Skin epidermis (tissue), 12 donors: ENCODE measurements at regions not wholly inside any gene's neighbourhood (a gene's known extent, or its start where the extent isn't known, plus 50 kb on each side); places are given as distances from the start of the nearest gene placed in this dataset.
A peak's percentile ranks its signal among the peaks of the same experiment; 100 is the strongest.

Experiments
- H3K27ac ChIP-seq, 21 experiments: fragments of 200-600 bp; sonication (generic) in 11 of 21; one replicate each; pipeline ENCODE4 v1.5.0; 2020; ENCODE audit warnings: mild to moderate bottlenecking in 3 of 21, inconsistent platforms in 2 of 21, moderate library complexity in 2 of 21
- H3K4me3 ChIP-seq, 7 experiments: fragments of 200-600 bp; sonication (generic) in 2 of 7; one replicate each; pipeline ENCODE4 v1.5.0; 2020; ENCODE audit warnings: inconsistent platforms in 2 of 7, mild to moderate bottlenecking in 2 of 7, moderate library complexity in 1 of 7

DNA sequence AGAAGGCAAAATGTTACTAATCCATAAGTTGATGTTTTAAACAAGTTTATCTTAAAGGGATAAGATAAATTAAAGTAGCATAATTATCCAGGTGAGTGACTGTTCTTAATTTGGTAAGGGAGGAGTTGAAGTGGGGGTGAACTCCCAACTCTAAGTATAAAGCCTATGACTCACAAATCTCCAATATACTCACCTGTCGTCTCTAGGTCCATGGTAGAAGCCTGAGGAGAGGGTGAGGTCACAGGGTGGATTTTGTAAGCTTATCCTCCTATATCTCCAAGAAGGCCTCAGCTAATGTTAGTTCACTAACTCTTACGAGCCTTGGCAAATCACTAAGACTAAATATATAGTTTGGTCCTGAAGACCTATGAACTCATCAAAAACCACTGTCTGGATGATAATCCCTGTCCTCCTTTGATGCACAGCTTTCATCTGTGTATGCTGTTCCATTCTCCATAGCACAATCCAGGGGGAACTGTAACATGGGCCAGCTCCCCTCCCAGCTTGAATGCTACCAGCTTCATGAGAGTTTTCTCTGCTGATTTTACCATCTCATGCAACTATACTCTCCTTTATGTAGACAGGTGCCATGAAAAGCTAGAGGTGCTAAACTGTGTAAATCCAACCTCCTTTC lies 158.7 kb downstream of the BTC start:
- no peak overlapping the region for H3K27ac ChIP-seq
- H3K4me3 ChIP-seq: no peak overlapping the region

DNA sequence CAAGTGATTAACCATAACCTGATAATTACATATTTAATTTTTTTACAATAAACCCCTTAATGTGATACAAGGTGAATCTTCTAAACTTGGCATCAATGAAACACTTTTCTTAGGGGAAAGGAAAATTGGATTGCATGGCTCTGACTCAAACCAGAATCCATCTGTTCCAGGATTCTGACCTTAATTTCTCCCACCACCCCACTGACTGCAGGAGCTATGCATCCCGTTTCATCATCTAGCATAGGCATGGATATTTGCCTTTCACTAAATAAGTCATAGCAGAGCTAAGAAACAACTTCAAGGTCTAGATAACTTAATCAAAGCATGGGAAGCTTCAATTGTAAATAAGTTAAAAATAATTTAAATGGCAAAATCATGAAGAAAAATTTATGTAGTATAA lies 156.3 kb downstream of the BTC start:
- Histone ChIP-seq H3K27ac (no peak overlapping the region), H3K4me3 (no peak overlapping the region)

- no peak overlapping the region for H3K27ac ChIP-seq
- no peak overlapping the region for H3K4me3 ChIP-seq
Measured at GRCh38 chr4:74638689-74639088, 155.6 kb downstream of the BTC start.

DNA sequence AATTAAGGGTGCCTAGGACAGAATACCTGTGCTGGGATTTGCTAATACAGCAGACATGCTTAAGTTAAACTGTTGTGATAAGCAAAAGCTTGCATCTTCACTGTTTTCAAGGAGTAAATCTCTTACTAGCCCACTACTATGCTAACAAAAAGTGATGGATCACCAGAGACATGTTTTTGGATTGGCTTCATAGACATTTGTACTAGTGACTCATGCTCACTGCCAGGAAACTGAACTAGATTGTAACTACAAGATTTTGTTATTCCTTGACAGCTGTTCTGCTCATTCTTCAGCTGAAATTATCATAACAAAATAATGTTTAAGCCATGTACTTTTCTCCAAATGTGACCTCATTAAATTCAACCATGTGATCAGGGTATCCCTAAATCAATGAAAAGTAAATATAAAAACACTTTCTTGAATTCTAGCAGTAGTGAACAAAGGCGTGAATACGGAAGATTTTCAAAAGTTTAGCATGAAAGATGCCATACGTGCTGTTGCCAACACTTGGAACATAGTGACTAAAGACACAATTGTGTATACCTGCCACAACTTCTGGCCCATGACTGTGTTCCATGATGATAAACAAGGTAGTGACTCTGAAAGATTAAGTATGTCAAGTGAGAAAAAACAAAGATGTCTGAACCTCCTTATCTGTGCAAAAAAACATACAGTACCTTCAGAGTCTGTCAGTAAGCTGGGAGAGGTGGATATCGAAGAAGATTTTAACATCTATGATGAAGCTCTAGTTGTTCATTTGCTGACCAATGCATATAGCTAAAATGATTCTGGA lies 154.0 kb downstream of the BTC start:
- H3K4me3 ChIP-seq: no peak overlapping the region
- H3K27ac ChIP-seq: no peak overlapping the region

- Histone ChIP-seq H3K4me3 (no peak overlapping the region), H3K27ac (no peak overlapping the region)
Measured at GRCh38 chr4:74642006-74642405, 152.3 kb downstream of the BTC start.

DNA sequence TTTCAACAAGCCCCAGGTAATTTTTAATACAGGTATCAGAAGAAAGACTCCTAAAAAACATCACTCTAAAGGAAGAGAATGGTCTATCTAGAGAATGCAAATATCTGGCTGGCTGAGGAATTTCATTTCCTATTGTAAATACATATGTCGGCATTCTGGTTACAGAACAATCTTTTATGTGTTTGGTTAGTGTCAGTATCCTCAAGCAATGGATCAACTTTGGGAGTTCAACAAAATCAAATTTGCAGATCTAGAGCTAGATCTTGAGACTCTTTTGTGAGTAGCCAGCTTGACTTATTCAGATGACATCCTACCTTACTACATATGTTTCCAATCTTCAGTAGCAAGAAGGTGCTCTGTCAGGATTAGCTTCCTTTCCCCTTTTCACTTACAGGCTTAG lies 145.1 kb downstream of the BTC start:
- Histone ChIP-seq H3K27ac (no peak overlapping the region), H3K4me3 (no peak overlapping the region)

- no peak overlapping the region for H3K27ac ChIP-seq
Measured at GRCh38 chr4:74651198-74651597, 143.1 kb downstream of the BTC start.

GRCh38 chr4:74653331-74654229 lies 140.7 kb downstream of the BTC start:
- H3K4me3 ChIP-seq: no peak overlapping the region
- H3K27ac ChIP-seq: no peak overlapping the region

More at GRCh38 chr4:74651198-74651597, 143.1 kb downstream of the BTC start:
- H3K4me3 ChIP-seq: no peak overlapping the region

DNA sequence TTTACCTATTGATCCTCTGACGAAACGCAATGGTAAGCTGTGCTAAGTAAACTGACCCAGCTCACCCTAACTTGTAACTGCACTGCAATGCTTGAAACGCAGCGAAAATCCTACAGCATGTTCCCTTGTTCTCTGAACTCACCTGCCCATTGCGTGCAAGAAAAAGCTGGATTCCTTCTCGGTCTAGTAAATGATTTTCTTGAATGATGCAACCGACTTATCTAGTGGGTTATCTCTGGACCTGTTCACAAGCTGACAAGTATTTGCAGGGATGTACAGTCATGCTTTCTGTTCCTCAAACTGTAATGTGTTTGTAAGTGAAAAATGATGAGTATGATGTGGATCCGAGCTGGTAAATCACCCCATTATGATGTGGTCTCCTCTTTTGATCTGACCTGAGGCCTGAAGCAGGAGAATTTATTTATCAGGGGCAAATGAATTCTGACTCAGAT lies 140.1 kb downstream of the BTC start:
- Histone ChIP-seq H3K27ac (no peak overlapping the region), H3K4me3 (no peak overlapping the region)

GRCh38 chr4:74656596-74656995 lies 137.7 kb downstream of the BTC start:
- H3K4me3 ChIP-seq: no peak overlapping the region
- no peak overlapping the region for H3K27ac ChIP-seq

DNA sequence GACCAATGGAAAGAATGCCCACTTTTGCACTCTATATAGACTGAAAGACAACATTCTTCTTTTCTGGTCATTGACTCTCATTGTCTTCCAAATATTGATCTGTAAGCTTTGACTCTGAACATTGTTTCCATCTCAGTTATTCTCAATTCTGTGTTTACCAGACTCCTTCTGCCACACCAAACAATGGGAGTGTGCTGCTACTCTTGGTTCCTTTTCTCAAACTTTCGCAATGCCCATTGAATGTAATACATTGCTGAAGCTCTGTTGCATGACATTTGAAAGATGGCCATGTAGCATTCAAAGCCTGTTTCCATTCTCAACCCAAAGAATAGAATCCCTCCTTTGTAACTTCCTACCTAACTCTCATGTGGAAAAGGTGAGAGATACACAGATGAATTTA lies 136.2 kb downstream of the BTC start:
- Histone ChIP-seq H3K27ac (no peak overlapping the region), H3K4me3 (no peak overlapping the region)

DNA sequence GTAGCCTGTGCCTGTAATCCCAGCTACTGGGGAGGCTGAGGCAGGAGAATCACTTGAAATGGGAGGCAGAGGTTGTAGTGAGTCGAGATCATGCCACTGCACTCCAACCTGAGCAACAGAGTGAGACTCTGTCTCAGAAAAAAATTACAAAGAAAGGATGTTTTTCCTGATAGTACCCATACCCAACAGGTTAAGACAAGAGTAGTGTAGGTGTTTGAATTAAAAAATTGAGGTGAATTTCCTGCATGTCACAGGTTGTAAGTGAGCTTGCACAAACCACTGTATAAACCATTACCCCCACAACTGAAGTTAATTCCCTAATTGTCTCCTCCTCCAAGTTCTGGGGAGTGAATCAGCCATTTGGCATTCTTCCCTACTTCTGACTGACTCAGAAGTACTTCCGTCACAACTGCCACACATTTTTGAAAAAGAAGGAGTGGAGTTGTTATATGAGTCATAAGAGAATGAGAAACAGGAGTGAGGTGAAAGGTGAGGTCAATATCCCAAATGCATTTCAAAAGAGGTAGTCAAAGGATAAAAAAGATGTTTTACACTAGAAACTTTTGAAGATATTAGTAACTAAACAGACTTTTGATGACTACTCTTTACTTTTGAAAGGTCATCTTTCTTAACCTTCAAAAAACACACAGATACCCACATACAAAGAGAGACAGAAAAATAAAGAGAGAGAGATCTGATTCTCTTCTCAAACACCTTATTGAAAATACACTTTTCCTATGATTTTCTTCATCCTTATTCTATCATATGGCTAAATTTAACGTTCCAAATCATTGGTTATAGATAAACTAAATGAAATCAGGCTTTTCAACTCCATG lies 134.5 kb downstream of the BTC start:
- Histone ChIP-seq H3K4me3 (no peak overlapping the region), H3K27ac (peak overlapping the region in 4 of 21 experiments; percentile 4 to 49 (median 32))

DNA sequence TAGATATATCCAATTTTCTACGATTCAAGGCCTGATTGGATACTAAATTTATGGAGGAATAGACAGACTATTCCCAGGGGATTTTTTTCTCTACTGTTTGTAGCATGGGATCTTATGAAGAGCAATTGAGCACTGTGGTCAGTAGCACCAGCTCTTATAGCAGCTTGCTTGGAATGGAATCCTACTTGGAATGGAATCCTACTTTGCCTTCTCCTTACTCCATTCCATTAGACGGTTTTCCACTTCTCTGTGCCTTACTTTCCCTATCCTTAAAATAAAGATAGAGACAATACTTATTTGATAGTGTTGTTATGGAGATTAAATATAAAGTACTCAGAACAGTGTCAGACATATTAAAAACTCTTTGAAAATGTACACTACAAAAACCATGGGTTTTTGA lies 133.5 kb downstream of the BTC start:
- Histone ChIP-seq H3K4me3 (no peak overlapping the region), H3K27ac (no peak overlapping the region)

- no peak overlapping the region for H3K4me3 ChIP-seq
- H3K27ac ChIP-seq: no peak overlapping the region
Measured at GRCh38 chr4:74661427-74662201, 132.7 kb downstream of the BTC start.

GRCh38 chr4:74663631-74664030 lies 130.7 kb downstream of the BTC start:
- Histone ChIP-seq H3K4me3 (no peak overlapping the region), H3K27ac (no peak overlapping the region)

GRCh38 chr4:74665346-74665745 lies 129.0 kb downstream of the BTC start:
- H3K4me3 ChIP-seq: no peak overlapping the region
- no peak overlapping the region for H3K27ac ChIP-seq

DNA sequence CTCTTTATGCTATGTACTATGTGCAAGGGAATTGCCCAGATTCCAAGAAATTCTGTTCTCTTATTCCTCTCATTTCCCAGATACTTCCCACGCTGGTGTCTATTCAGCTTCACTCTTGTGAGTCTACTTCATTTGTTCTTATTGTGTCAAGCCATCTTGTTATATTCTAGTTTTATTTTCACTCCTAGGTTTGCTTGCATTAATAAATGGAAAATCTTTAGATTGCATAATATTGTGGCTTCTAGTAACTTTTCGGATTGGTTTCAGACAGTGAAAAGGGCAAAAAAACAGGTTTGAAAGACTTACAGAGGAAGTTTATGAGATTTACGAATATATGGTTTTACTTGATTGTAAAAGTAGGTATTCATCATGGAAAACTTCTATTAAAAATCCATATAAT lies 128.4 kb downstream of the BTC start:
- H3K27ac ChIP-seq: no peak overlapping the region
- no peak overlapping the region for H3K4me3 ChIP-seq

DNA sequence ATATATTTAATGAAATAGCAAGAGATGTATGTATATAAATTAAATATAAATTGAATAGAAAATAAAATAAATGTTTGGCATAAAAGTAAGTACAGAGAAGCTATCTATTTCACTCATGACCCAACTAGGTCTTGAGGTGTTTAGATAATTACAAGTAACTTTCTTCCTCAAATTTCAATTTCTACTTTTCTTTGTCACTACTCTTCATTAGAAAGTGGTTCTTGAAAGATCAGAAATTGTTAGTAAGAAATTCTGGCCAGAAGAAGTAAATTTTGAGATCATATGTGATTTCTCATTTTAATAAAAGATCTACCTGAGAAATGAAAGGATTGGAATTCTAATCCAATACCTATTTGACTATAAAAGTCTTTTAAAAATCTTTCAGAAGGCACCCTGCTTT lies 126.9 kb downstream of the BTC start:
- H3K4me3 ChIP-seq: no peak overlapping the region
- H3K27ac ChIP-seq: no peak overlapping the region

- Histone ChIP-seq H3K27ac (no peak overlapping the region), H3K4me3 (no peak overlapping the region)
Measured at GRCh38 chr4:74667944-74668343, 126.4 kb downstream of the BTC start.
